HG03558 (cell line): ENCODE measurements at regions not wholly inside any gene's neighbourhood (a gene's known extent, or its start where the extent isn't known, plus 50 kb on each side); places are given as distances from the start of the nearest gene placed in this dataset.

Experiments
- ATAC-seq: cut with Tn5 transposase; IDR thresholded peaks from one replicate; pipeline ENCODE4 v1.9.1; 2021; ENCODE audit warnings: moderate number of reproducible peaks; ENCODE audit not compliant: unreplicated experiment; ENCODE audit errors: extremely low read depth

- no peak for ATAC-seq
Measured at GRCh38 chrX:19172741-19173140, 50.5 kb upstream of the ADGRG2 start.

DNA sequence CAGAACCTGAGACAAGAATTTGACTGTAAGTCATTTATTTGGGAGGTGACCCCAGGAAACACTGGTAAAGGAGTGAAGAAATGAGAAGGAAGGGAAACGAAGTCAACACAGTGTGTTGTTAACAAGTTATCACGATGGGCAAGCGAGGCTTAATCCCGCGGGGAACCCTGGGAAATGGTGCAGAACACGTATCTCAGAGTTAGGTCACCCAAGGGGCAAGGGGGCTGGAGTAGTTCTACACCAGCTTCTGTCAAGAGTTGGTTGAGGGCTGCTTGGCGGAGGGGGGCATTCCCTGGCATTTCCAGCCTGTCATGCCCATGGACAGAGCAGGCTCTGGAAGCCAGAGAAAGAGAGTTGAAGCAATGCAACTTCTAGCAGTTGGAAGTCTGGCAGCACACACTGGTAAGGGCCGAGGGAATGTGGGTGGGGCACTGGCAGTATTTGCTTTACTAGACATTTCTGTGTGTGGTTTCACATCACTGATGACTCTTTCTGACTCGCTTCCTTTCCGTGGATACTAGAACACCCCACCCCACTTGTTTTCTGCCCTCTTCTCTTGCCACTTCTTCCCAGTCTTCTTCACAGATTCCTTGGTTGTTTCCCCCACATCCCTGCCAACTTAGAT lies 52.2 kb upstream of the ADGRG2 start:
- ATAC-seq: no peak

GRCh38 chrX:19176901-19177630 lies 54.8 kb upstream of the ADGRG2 start:
- no peak for ATAC-seq

DNA sequence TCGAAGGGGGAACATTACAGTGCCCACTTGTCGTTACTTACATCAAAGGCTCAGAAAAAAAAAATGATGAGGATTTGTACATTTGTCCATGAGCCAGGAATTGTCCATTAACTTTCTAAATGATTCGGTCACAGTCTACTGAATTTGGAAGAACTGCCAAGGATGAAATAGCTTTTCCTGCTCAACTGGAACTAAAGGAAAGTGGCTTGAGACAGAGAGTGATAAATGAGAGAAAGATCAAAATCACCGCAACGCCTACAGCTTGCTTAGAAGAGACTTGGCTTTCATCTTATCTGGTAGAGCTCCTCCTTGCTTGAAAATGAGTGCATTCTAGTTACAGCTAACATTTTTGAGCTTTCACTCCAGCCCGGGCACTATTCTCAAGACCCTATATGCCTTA lies 55.5 kb upstream of the ADGRG2 start:
- no peak for ATAC-seq

GRCh38 chrX:19178402-19178801 lies 56.1 kb upstream of the ADGRG2 start:
- ATAC-seq: no peak

DNA sequence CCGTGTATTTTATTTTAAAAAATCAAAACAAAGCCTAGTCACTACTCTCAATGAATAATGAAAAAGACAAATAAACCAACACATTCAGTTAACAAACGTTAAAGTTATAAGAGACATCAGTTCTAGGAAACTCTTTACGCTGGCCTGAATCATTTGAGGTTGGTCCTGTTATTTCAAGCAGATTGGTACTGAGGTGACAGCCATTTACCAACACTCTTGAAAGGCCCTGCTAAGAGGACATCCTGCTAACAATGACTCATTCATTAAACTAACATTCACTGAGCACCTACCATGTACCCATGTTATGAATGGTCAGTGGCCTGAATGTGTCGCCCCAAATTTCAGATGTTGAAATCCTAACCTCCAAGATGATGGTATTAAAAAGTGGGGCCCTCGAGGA lies 57.1 kb upstream of the ADGRG2 start:
- ATAC-seq: no peak

GRCh38 chrX:19181345-19181744 lies 59.1 kb upstream of the ADGRG2 start:
- no peak for ATAC-seq

DNA sequence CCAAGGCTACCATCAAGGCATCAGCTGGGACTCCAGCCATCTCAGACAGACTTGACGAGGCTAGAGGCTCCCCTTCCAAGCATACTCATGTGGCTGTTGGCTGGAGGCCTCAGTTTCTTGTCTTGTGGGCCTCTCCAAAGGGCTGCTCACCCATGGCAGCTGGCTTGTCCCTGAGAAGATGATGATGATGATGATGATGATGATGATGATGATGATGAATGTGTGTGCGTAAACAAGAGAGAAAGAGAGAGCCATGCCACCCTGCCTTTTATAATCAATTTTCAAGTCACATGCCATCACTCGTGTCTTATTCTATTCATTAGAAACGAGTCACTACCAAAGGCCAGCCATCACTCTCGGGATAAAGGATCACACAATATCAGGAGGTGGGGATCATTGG lies 60.5 kb upstream of the ADGRG2 start:
- ATAC-seq: no peak

GRCh38 chrX:19183761-19184477 lies 61.7 kb upstream of the ADGRG2 start:
- ATAC-seq: no peak

DNA sequence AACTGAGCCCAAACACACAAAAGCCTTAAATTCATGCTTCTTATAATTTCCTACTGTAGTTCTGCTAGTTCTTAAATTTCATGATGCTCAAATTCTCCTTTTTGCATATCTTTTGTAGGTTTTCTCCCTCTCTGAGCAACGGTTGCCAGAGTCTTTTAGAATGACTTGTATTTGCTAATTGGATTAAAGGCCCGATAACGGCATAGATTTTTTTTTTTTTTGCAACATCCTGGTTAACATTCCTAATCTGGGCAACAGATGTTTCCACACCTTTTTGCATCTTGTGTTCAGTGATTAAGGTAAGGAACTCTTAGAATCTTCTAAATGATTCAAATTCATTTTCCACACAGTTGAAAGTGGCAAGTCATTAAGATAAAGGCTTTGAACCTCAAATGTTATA lies 66.3 kb upstream of the ADGRG2 start:
- no peak for ATAC-seq

DNA sequence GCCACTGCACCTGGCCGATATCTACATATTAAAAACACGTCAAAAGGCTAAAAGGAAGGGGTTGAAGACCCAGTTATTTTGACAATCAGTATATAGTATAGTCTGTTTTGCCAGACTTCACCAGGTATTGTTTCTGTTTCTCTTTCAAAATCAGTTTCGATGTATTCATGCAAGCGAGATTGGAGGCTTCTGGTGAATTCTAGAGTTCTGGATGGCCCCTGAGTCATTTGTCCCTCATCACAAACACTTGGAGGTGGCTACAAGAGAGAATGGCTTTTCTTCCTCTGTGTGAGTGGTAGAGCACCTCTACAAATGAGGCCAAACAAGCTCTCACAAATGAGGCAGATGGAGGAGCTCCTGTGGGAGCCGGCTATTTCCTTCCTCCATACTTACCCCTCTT lies 68.6 kb upstream of the ADGRG2 start:
- no peak for ATAC-seq

DNA sequence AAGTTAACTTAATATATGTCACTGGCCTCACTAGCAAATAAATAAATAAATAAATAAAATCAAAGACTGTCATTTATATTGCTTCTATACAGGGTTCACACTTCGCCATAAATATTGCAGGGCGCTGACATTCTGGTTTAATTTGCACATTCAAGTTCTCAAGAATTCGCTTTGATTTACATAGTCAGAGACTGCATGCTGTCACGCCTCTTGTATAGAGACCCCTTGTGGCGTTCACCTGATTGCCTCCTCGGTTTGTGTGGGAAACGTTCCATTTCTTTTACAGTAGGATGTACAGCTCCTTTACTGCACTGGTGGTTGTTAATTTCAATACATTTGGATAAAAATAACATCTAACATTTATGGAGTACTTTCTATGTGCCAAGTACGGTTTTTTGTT lies 71.3 kb upstream of the ADGRG2 start:
- ATAC-seq: no peak

DNA sequence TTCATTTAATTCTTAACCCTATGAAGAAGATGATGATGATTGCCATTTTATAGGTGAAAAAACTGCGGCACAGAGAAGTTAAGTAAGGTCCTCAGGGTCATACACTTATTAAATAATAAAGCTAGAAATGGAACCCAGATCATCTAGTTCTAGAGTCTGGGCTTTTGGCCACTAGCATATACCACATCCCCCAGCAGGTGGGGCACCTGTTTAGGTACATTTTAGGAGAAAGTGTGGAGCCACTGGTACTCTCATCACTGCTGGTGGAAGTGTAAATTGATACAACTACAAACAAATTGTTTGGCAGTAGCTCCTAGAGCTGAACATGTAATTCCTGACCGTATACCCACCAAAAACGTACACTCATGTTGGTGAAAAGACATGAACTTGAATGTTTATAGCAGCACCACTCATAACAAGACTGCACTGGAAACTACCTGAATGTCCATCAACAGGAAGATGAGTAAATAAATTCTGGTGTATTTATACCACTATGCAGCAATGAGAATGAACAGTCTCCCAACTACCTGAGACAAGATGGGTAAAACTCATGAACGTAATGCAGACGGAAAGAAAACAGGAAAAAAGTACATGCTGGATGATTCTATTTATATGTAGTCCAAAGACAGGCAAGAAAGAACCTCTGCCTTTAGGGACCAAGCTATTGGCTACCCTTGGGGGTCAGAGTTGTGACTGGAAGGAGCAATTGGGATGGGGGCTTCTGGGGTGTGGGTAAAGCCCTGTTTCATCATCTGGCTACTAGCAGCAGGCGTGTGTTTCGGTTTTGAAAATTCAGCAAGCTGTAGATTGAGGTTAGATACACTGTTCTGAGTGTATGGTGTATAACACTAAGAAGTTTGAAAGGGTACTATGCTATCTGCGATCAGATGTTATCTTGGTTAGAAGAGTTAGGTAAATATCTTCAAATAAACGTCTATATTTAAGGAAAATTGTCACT lies 72.3 kb upstream of the ADGRG2 start:
- peak; percentile 74 for ATAC-seq

GRCh38 chrX:19195243-19195610 lies 73.0 kb upstream of the ADGRG2 start:
- no peak for ATAC-seq

- no peak for ATAC-seq
Measured at GRCh38 chrX:19198473-19198872, 76.2 kb upstream of the ADGRG2 start.

DNA sequence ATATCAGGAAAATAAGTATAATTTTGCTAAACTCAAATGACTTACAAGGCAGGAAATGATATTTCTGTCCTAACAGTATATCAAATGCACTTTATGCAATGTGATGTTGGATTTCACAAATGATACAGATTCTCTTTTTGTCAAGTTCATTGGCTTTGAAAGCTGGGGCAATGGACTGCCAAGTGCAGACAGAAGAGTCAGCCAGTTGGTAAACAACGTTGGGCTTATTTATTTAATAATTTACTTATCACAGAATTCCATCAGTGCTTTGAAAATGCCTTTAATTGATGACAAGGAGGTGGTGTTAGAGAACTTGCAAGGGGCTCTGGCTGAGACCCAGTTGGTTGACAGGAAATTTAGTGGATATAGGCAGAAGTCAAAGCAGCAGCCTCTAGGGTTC lies 79.9 kb upstream of the ADGRG2 start:
- ATAC-seq: no peak

- ATAC-seq: no peak
Measured at GRCh38 chrX:19204636-19205035, 82.4 kb upstream of the ADGRG2 start.

- ATAC-seq: no peak
Measured at GRCh38 chrX:19212037-19212436, 89.8 kb upstream of the ADGRG2 start.

GRCh38 chrX:19213610-19214152 lies 91.4 kb upstream of the ADGRG2 start:
- ATAC-seq: no peak

DNA sequence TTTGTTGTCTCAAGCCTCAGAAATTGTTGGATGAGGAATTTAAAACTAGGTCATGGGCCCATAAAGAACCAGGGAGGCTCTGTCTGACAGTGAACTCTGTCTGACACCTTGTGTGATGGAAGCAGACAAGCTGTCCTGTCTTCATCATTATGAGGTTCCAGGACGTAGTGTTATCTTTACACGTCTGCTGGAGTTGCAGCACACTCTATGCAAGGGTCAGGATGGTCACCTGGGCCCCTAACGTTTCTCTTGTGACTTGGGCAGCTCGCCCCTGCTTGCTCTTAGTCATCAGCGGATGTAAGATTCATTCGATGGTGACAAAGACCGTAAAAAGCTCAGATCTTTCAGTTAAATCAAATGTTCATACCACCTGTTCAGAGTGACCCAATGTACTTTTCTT lies 92.0 kb upstream of the ADGRG2 start:
- no peak for ATAC-seq
